OCI-LY7 (cell line): ENCODE measurements at regions not wholly inside any gene's neighbourhood (a gene's known extent, or its start where the extent isn't known, plus 50 kb on each side); places are given as distances from the start of the nearest gene placed in this dataset.

Experiments used
- BruUV-seq: library from RNA; stranded (reverse); fragments of 400-500 nt; replicated peaks from 2 replicates; lab custom pipeline; 2021; lab: Mats Ljungman, UMichigan
- CTCF ChIA-PET: fragments of 300-600 bp; sonication (Branson Sonifier 250); formaldehyde crosslinking; loops from one replicate; lab custom pipeline; 2022; ENCODE audit warnings: antibody characterized with exemption; ENCODE audit not compliant: unreplicated experiment; lab: Charles Lee
- POLR2A ChIA-PET: fragments of 300-600 bp; sonication (Branson Sonifier 250); formaldehyde crosslinking; loops from one replicate; lab custom pipeline; 2022; ENCODE audit warnings: antibody characterized with exemption; lab: Charles Lee
- DNase-seq: peaks from one replicate; pipeline ENCODE4 v3.0.0-alpha.2; 2015; ENCODE audit warnings: low spot score
- H2AFZ ChIP-seq: fragments of 200-600 bp; sonication (generic), shearing (Covaris generic); 2 replicates; pipeline ENCODE4 v1.6.1; 2014; ENCODE audit warnings: mild to moderate bottlenecking, antibody characterized with exemption, low read length, moderate library complexity
- H3K27ac ChIP-seq: fragments of 200-600 bp; sonication (generic); 2 replicates; pipeline ENCODE4 v1.5.1; 2014; ENCODE audit warnings: mixed run types, low read depth, mild to moderate bottlenecking, moderate library complexity, low read length, inconsistent platforms; ENCODE audit not compliant: poor library complexity, severe bottlenecking
- H3K36me3 ChIP-seq: fragments of 200-600 bp; sonication (generic); 2 replicates; pipeline ENCODE4 v1.6.1; 2014; ENCODE audit warnings: mild to moderate bottlenecking, antibody characterized with exemption, low read length, moderate library complexity, mixed read lengths; ENCODE audit not compliant: insufficient read depth
- H3K4me1 ChIP-seq: fragments of 200-600 bp; sonication (generic); 2 replicates; pipeline ENCODE4 v1.5.1; 2014; ENCODE audit warnings: mild to moderate bottlenecking, low read length; ENCODE audit not compliant: insufficient read depth, poor library complexity, severe bottlenecking
- H3K4me2 ChIP-seq: fragments of 200-600 bp; sonication (generic); 2 replicates; pipeline ENCODE4 v1.6.1; 2014; ENCODE audit warnings: mild to moderate bottlenecking, low read length
- H3K4me3 ChIP-seq: fragments of 200-600 bp; sonication (generic); 2 replicates; pipeline ENCODE4 v1.5.1; 2014; ENCODE audit warnings: mild to moderate bottlenecking, low read depth, low read length; ENCODE audit not compliant: poor library complexity, severe bottlenecking
- H3K79me2 ChIP-seq: fragments of 200-600 bp; sonication (generic); 2 replicates; pipeline ENCODE4 v1.6.1; 2016; ENCODE audit warnings: low read depth, mild to moderate bottlenecking, low read length, moderate library complexity, mixed read lengths; ENCODE audit not compliant: insufficient read depth
- H3K9me2 ChIP-seq: fragments of 200-600 bp; sonication (generic); 2 replicates; pipeline ENCODE4 v1.6.1; 2016; ENCODE audit warnings: mild to moderate bottlenecking, low read length, mixed read lengths; ENCODE audit not compliant: insufficient read depth
- H3K9me3 ChIP-seq: fragments of 200-600 bp; sonication (generic); 2 replicates; pipeline ENCODE4 v1.6.1; 2014; ENCODE audit warnings: mild to moderate bottlenecking, mixed run types, low read length, mixed read lengths
- H4K20me1 ChIP-seq: fragments of 200-600 bp; sonication (generic); 2 replicates; pipeline ENCODE4 v1.6.1; 2014; ENCODE audit warnings: mild to moderate bottlenecking, antibody characterized with exemption, low read length, moderate library complexity, mixed read lengths; ENCODE audit not compliant: insufficient read depth
- CTCF ChIP-seq: fragments of 200-600 bp; sonication (generic); conservative IDR thresholded peaks from 2 replicates; pipeline ENCODE4 v1.5.1; 2014; ENCODE audit warnings: mild to moderate bottlenecking, antibody characterized with exemption, low read length, moderate library complexity, mixed read lengths
- EZH2phosphoT487 ChIP-seq: fragments of 200-600 bp; sonication (generic); IDR thresholded peaks from 2 replicates; pipeline ENCODE4 v1.6.1; 2018; ENCODE audit warnings: low read depth, borderline replicate concordance, mild to moderate bottlenecking, mixed run types, antibody characterized with exemption, low read length, moderate library complexity, mixed read lengths
- intact Hi-C: fragments of 100-400 bp; cut with micrococcal nuclease; formaldehyde crosslinking; loops from one replicate; pipeline ENCODE4 v1.10.0; 2022; ENCODE audit not compliant: unreplicated experiment

- TF ChIP-seq EZH2phosphoT487 (no peak), CTCF (no peak)
- Histone ChIP-seq H2AFZ (no peak overlapping the region), H3K36me3 (no peaks in the 10 kb centered on the region), H3K9me2 (no peaks in the 10 kb centered on the region), H4K20me1 (no peaks in the 10 kb centered on the region), H3K79me2 (no peaks in the 10 kb centered on the region), H3K4me3 (no peak overlapping the region), H3K27ac (no peak overlapping the region), H3K4me2 (no peak overlapping the region), H3K4me1 (no peaks in the 10 kb centered on the region), H3K9me3 (no peaks in the 10 kb centered on the region)
- ChIA-PET POLR2A (interaction anchor here (0.7 kb wide), 1 partner anchor 9 kb away, joined by 3 read pairs; no protein-coding TSS in a partner anchor), CTCF (interaction anchor here (0.5 kb wide), 1 partner anchor 1336 kb away, joined by 3 read pairs; no protein-coding TSS in a partner anchor)
- no TSS peak for BruUV-seq
- intact Hi-C loops: no loop called here
- no peak for DNase-seq
Observed at GRCh38 chr2:81786811-81787210, 1482.3 kb upstream of the LRRTM1 start.

- no peaks in the 10 kb centered on the region for H4K20me1 ChIP-seq
- no peaks in the 10 kb centered on the region for H3K79me2 ChIP-seq
- no peak overlapping the region for H3K4me3 ChIP-seq
- H3K9me2 ChIP-seq: no peaks in the 10 kb centered on the region
- no peak overlapping the region for H3K27ac ChIP-seq
- H3K36me3 ChIP-seq: no peaks in the 10 kb centered on the region
- no TSS peak for BruUV-seq
- H3K9me3 ChIP-seq: no peaks in the 10 kb centered on the region
- H2AFZ ChIP-seq: no peak overlapping the region
- no peaks in the 10 kb centered on the region for H3K4me1 ChIP-seq
- ChIA-PET CTCF (no interaction called here), POLR2A (no interaction called here)
- intact Hi-C loops: no loop called here
- DNase-seq: no peak
- no peak for TF ChIP-seq CTCF
- no peak for TF ChIP-seq EZH2phosphoT487
- H3K4me2 ChIP-seq: no peak overlapping the region
Observed at GRCh38 chr2:81767187-81767912, 1462.8 kb upstream of the LRRTM1 start.

GRCh38 chr2:81747481-81748070, 1443.0 kb upstream of the LRRTM1 start:
- H3K27ac ChIP-seq: no peak overlapping the region
- no peaks in the 10 kb centered on the region for H3K9me2 ChIP-seq
- intact Hi-C loops: no loop called here
- CTCF ChIA-PET: no interaction called here
- TF ChIP-seq EZH2phosphoT487 (no peak), CTCF (no peak)
- no peak overlapping the region for H3K4me2 ChIP-seq
- no peak overlapping the region for H3K4me3 ChIP-seq
- no TSS peak for BruUV-seq
- no peaks in the 10 kb centered on the region for H3K4me1 ChIP-seq
- no peaks in the 10 kb centered on the region for H3K79me2 ChIP-seq
- H4K20me1 ChIP-seq: no peaks in the 10 kb centered on the region
- no peaks in the 10 kb centered on the region for H3K9me3 ChIP-seq
- H2AFZ ChIP-seq: no peak overlapping the region
- POLR2A ChIA-PET: no interaction called here
- no peak for DNase-seq
- no peaks in the 10 kb centered on the region for H3K36me3 ChIP-seq
